ENCODE measurements at regions not wholly inside any gene's neighbourhood (a gene's known extent, or its start where the extent isn't known, plus 50 kb on each side); places are given as distances from the start of the nearest gene placed in this dataset.

DNA sequence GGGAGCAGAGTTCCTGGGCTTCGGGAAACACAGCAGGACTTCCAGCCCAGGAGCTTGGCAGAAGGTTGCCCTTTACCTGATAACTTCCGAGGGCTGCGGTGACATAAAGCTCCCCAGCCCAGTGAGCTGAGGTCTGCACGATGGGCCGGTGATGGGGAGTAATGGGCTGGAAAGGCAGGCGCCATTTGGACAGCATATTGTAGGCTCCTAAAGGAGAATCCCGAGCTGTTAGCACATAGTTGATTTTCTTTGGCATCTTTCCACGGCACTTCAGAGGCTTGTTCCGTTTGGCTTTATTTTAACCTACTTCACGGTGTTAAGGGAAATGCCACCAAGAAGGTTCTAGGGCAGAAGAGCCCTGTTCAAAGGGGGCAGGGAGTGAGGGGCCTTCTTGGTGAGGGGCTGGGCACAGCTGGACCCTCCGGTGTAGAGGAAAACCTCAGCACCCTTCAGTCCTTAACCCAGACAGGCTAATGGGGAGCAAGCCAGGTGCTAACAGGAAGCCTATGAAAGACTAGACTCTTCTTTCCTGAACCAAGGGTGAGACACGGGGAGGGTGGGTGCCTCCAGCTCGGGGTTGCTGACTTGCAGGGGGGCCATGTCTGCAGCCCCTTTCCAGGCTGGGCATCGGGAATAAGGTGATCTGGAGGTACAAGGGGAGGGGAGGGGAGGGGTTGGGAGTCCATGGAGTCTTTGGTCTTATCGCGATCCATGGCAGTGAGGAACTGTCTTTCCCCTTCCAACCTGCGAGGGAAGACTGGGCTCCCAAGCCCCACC, 347.7 kb downstream of the GLRX3 start:
- DNase-seq (ENCODE audit: low read depth in 1 of 2, low spot score in 1 of 2) = no peak

DNA sequence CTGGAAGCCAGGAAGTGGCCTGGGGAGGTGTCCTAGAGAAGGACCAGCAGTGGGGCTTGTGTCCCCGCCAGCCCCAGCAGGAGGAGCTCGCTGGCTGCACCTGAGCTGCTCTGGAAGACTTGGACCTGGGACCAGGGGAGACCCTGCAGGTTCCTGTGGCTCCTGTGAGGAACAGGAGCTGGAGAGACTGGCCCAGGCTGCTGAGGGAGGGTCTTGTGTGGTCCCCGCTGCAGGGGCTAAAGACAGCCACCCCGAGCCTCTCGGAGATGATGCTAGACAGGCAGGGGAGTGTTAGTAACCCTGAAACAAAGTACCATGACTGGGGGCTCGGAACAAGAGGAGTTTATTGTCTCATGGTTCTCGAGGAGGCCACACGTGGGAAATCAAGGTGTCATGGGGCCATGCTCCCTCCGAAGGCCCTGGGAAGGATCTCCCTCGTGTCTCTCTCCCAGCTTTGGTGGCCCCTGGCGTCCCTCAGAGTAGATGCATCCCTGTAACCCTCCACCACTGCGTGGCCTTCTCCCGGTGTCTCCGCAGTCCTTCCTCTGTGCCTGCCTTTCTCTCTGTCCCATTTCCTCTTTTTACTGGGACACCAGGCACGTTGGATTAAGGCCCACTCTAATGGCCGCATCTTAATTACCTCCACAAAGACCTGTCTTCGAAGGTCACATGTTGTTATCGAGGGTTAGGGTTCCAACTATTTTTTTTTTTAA, 348.4 kb downstream of the GLRX3 start:
- no peak for DNase-seq (ENCODE audit: low read depth in 1 of 2, low spot score in 1 of 2)

DNA sequence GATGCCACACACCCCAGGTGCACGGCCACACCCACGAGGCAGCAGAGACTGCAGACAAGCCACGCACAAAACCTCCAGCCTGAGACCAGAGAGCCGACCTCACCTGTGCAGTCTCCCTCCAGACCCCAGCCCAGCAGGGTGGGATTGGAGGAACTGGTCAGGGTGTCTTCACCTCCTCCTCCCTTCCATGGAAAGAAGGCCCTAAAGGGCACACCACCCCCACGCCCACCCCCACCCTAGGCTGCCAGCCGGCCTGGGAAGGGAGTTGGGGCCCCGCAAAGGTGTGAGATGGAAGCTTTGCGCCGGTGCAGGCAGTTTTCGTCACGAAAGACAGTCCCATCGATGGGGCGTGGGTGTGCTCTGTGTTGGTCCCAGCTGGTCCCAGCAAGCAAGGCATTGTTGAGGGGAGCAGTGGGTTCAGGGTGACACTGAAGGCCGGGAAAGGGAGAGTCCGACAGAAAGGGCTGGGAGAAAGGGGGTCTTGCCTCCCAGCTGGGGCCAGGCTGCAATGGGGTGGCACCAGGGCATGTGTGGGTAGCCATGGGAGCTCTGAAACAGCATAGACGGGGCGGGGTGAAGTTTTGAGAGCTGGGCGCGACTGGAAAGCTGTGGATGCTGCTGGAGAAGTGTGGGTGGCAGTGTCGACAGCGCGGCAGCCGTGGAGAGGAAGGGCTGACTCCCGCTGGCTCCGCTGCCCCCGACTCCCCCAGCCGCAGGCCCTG, 349.2 kb downstream of the GLRX3 start:
- no peak for DNase-seq (ENCODE audit: low read depth in 1 of 2, low spot score in 1 of 2)

DNA sequence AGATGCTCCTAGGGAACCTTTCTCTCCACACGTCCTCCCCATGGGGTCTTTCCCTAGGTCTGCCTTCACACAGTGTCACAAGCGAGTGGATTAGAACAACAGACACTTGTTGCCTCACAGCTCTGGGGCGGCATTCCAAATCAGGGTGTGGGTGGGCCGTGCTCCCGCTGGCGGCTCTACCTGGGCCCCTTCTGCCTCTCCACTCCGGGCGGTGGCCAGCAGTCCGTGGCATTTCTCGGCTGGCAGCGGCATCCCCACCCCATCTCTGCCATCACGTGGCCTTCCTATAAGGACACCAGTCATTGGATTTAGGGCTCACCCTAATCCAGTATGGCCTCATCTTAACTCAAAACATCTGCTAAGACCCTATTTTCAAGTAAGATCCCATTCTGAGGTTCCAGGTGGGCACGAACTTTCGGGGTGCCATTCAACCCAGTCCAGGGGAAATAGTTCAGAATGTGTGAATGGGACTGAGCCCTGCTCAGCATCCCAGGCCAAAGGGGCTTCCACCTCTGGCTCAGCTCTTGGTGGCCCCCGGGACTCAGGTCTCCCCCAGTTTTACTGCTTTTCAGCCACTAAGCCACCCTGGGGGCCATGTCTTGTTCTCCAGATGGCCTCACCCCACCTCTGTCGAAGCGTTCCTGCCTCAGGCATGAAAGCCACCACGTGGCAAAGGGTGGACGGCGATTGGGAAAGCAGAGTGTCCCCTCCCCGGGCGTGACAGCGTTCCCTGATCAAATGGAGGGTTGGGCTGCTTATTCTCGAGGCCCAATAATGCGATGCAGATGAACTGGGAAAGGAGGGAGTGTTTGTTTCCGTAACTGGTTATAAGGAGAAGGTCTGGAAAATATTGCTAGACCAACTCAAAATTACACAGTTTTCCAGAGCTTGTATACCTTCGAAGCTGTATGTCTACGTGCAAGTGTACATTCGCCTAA, 350.0 kb downstream of the GLRX3 start:
- DNase-seq (ENCODE audit: low read depth in 1 of 2, low spot score in 1 of 2) = no peak

DNA sequence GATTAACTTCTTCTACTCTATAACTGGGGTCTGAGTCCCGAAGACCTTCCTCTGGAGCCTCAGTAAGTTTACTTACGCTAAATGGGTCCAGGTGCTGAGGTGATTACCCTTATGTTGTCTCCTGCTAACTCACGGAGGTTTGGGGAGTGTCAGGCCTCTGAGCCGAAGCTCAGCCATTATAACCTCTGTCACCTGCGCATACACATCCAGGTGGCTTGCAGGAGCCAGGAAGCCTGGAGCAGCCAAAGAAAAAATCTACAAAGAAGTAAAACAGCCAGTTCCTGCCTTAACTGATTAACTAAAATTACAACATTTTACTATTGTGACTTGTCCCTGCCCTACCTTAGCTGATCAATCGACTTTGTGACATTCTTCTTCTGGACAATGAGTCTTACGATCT, 350.7 kb downstream of the GLRX3 start:
- DNase-seq (ENCODE audit: low read depth in 1 of 2, low spot score in 1 of 2) = no peak

DNA sequence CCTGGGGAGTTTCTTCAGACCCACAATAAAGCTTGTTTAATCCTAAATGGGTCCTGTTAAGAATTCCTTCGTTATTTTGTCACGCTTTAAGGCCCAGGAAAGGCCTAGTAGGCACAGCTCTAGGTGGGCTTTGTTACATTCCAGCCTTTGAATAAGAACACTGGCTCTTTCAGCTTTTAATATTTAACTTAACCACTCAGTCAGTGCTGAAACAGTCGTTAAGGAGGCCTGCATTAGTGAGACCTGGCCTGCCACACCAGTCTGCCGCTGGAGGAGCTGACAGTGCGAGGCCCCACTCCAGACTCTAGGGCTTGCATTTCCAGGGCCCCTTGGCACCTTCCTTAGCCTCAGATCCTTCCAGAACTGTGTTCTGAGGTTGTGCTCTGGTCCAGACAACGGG, 351.4 kb downstream of the GLRX3 start:
- no peak for DNase-seq (ENCODE audit: low read depth in 1 of 2, low spot score in 1 of 2)

DNA sequence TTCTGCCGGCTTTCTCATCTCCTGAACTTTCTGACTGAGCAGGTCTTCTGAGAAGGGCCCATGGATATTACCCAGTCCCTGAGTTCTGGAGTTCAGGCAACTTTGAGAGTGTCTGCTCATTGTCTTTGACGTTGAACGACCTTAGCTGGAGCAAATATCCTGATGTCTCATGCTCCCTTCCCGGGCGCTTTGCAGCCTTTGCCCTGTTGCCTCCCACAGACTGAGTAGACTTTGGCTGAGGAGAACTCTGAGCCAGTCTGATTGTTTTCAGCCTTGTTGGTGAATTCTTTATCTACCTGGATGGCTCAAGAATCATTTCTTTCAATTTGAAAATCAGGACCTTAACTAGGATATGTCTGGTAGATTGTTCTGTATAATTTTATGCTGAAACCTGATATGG, 353.7 kb downstream of the GLRX3 start:
- no peak for DNase-seq (ENCODE audit: low read depth in 1 of 2, low spot score in 1 of 2)

DNA sequence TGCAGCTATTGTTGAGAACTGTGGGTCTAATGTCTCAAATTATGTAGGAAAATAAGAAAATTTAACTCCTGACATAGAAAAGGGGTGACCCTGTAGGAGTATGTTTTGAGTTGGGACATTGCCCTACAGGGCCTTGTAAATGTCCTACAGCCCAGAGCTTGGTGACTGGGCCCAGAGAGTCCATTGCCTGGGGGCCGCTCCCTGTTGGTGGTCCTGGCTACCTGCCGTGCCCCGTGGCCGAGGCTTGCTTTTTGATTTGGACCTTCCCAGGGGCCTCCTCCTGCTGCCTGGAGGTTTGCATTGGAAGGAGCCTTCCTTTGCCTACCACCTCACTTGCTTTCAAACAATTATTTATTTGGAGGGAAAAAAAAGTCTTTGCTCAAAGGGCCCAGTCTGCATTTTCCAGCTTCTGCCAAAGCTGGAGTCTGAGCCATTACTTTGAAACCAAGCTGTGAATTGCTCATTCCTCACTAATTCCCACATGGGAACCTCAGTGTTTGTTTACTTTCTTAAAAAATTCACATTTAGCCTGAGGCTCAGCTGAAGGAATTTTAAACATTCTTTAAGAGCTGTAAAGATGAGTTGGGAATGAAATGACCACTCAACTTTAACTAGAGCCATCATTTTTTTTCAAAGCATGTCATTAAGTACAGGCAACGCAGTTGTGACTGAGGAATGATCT, 355.0 kb downstream of the GLRX3 start:
- no peak for DNase-seq (ENCODE audit: low read depth in 1 of 2, low spot score in 1 of 2)

DNA sequence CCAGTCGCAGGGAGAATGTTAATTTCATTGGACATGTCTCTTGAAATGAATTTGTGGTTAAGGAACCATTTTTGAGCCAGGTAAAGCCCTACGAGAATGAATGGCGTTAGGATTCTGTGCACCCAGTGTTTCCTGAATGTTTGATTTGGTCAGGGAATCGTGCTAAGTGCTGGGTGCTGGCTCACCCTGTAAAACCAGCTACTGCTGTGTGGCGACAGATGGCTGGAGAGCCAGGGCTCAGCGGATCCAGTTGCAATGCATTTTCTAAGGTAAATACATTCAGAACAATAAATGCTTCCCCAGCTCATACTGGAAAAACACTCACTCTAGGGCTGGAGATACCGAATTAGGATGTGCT, 355.5 kb downstream of the GLRX3 start:
- DNase-seq (ENCODE audit: low read depth in 1 of 2, low spot score in 1 of 2) = no peak

DNA sequence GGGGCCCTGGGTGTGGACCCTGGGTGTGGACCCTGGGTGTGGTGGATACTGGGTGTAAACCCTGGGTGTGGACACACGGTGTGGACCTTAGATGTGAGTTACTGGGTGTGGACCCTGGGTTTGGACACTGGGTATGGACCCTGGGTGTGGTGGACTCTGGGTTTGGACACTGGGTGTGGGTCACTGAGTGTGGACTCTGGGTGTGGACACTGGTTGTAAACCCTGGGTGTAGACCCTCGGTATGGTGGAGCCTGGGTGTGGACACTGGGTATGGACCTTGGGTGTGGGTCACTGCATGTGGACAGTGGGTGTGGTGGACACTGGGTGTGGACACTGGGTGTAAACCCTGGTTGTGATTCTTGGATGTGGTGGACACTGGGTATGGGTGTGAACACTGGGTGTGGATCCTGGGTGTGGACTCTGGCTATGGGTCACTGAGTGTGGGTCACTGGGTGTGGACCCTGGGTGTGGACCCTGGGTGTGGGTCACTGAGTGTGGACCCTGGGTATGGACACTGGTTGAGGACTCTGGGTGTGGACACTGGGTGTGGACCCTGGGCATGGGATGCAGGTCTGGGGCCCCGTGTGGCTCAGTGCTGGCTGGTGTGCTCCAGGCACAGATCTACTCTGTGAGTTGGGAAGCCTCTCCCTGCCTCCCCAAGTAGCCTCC, 356.2 kb downstream of the GLRX3 start:
- no peak for DNase-seq (ENCODE audit: low read depth in 1 of 2, low spot score in 1 of 2)

DNA sequence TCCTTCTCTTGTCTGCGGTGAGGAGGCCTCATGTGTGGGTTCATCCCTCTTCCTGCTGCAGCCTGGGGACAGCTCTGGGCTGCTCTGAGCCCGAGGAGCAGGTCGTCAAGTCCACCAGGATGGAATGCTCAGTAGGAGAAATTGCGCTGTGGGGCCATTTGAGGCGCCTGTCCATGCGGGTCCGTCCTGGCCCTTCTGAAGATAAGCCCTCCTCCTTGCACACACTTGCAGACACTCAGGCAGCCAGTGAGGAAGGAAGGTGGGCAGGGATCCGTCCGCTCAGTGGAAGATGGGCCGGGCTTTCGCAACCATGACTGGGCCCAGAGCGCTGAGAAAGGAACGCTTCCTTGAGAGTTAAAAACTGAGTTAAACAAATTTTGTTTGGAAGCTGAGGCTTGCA, 356.8 kb downstream of the GLRX3 start:
- DNase-seq (ENCODE audit: low read depth in 1 of 2, low spot score in 1 of 2) = no peak

DNA sequence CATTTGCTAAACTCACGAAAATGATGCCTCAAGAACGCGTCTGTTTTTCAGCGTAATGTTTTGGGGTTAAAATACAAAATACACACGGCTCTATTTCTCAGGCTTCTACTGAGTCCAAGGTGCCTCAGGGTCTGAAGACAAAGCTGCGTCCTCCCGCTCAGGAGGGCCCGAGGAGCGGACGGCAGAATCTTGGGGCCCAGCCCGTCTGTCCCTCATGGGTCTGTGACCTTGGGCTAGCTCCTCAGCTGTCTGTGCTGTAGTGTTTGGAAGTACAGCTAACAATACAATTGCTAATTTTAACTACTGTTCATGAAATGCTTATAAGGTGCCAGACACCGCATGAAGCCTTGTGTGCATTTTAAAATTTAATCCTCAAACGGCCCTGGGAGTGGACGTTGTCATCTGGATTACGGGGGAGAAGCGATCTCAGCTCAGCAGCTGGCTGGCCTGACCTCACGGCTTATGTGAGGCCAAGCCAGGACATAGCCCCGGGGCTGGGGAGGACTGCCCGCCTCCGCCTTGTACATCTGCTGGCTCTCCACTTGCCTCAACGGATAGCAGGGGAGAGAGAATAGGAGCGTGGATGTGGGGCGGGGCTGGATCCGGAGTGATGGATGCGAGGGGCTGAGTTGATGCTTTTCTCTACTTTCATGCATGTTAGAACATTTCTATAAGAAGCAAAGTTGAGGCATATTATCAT, 357.4 kb downstream of the GLRX3 start:
- DNase-seq (ENCODE audit: low read depth in 1 of 2, low spot score in 1 of 2) = no peak

DNA sequence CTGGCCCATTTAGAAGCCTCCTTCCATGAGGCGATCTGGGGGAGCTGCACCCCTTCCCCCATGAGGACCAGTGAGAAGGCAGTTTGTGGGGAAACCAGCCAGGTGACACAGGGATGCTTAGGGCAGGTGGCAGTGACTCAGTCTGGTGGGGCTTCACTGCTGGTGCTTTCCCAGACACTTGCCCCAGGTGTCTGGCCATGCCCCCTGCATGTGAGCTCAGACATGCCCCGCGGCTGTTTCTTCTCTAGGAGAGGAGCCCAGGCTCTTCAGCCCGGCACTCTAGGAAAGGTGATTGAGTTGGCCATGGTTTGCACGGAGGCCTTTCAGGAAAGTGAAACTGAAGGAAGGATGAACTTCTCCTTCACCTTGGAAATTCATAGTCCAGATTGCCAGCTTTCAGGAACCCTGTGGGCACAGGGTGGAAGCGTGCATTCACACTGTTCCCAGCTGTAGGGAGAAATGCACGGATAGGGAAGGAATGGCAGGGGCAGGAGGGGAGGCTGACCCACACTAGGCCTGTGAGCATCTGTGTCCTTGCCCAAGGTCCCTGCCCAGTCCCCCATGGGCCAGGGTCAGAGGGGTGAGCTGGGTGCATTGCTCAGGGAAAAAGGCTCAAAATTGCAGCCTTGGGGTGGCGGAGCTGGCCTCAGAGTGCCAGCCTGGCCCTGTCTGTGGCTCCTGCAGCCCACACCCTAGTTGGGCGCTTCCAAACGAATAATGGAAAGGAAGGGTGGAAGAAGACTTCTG, 359.1 kb downstream of the GLRX3 start:
- no peak for DNase-seq (ENCODE audit: low read depth in 1 of 2, low spot score in 1 of 2)

DNA sequence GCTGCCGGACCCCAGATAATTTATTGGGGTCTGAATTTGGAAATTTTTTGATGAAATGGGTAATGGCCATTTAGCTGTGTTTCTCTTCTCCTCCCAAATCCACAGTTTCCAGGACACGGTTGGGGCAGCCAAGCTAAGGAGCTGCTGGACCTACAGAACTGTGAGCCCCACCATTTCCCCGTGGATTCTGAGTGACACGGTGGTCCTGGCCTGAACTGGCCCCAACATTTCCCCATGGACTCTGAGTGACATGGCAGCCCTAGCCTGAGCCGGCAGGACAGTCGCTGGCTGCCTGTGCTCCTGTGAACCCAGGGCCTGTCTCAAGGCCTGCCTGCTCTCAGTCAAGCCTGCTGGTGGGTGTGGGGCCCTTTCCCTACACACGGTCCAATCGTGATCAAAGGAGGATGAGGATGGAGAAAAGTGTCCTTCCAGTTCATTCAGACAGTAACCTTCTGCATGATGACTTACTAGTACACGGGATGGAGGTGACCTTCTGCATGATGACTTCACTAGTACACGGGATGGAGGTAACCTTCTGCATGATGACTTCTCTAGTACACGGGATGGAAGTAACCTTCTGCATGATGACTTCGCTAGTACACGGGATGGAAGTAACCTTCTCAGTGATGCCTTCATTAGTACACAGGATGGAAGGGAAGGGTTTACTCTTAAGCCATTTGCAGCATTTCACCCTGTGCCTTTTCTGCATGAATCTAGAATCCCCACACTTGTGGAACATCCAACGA, 359.9 kb downstream of the GLRX3 start:
- no peak for DNase-seq (ENCODE audit: low read depth in 1 of 2, low spot score in 1 of 2)

DNA sequence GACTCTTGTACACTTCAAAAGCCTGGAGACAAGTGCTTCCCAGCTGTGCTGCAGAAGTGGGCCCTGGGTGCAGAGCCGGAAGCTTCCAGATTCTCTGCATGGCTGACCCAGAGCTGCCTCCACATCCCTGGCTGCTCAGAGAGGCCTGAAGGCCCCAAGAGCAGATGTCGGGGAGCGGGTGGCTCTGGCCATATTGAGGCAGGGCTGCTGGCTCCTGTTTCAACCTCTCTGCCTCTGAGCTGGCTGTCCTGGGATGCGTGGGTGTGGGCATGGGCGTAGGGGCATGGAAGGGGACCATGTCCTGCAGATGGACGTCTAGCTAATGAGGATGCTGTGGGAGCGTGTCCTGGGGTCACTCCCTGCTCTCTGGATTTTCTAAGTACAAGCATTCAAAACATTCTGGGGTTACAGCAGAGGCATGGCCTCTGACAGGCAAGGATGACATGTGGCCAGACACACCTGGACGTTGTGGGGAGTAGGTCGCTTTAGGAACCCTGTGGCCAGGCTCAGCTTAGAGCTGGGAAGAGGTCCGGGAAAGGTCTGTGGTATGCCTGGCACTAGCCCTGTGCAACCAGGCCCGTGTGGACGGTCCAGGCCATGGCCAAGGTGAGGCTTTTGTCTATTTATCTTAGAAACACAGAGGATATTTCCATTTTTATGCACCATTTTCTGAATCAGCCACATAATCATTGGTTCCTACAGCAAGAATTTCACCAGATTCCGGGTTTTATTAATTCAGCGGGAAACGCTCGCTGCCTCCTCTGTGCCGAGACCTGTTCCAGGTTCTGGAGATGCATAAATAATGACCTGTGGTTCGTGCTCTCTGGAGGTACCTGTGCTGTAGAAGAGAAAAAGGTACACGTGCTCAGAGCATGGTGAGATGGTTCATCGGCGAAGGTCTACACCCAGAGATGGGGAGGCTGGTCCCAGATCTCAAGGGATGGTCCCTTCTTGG, 361.1 kb downstream of the GLRX3 start:
- no peak for DNase-seq (ENCODE audit: low read depth in 1 of 2, low spot score in 1 of 2)

DNA sequence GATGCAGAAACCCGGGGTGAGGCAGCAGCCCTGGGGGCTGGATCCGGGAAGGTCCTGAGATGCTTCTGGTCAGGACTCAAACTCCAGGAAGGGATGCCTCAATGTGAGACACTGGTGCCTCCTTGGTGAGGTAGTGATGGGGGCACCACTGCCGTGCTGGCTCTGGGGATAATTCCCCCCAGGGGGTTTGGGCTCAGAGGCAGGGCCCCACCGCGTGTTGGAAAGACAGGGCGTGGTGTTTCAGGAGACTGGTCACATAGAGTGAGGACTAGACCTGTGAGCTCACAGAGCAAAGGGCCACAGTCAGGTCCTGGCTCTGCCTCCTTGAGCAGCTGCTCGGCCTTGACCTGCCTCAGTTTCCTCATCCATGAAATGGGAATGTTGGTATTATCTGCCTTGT, 361.9 kb downstream of the GLRX3 start:
- DNase-seq (ENCODE audit: low read depth in 1 of 2, low spot score in 1 of 2) = no peak

DNA sequence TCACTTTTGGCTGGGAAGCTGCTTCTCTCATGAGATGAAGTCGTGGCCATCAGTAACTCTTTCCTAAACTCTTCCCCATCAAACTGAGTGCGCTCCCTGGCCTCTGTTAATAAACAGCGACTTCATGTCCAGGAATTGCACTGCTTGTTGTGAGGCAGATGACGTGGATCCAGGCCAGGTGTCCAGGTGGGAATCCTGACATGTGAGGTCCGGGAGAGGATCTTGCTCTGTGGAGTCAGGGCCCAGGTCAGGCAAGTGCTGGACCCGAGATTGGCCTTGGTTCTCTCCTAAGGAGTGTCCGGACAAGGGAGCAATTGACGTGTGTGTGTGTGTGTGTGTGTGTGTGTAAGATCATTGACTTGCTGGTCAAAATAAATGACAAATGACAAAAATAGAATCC, 362.7 kb downstream of the GLRX3 start:
- no peak for DNase-seq (ENCODE audit: low read depth in 1 of 2, low spot score in 1 of 2)
